H1 (cell line): ENCODE measurements at regions not wholly inside any gene's neighbourhood (a gene's known extent, or its start where the extent isn't known, plus 50 kb on each side); places are given as distances from the start of the nearest gene placed in this dataset.

ENCODE experiments used
- BCL11A ChIP-seq, 2 experiments: IDR thresholded peaks; one replicate each; pipeline ENCODE4 v1.6.1; 2011; ENCODE audit warnings: low read depth in 2 of 2, low read length in 2 of 2, mild to moderate bottlenecking in 2 of 2
- E2F6 ChIP-seq: IDR thresholded peaks from 2 replicates; pipeline ENCODE4 v1.6.1; 2012; ENCODE audit warnings: inconsistent platforms
- JUND ChIP-seq: IDR thresholded peaks from 2 replicates; pipeline ENCODE4 v1.6.1; 2011; ENCODE audit warnings: mild to moderate bottlenecking, improper control_type of control experiment, low read length
- PHF8 ChIP-seq: fragments of 200-600 bp; sonication (generic); conservative IDR thresholded peaks from 2 replicates; pipeline ENCODE4 v1.7.1; 2012; ENCODE audit warnings: low read depth, mild to moderate bottlenecking, inconsistent platforms, low read length, moderate library complexity
- SP1 ChIP-seq: IDR thresholded peaks from 2 replicates; pipeline ENCODE4 v1.6.1; 2011; ENCODE audit warnings: low read depth, low read length
- USF2 ChIP-seq: IDR thresholded peaks from 2 replicates; pipeline ENCODE4 v1.6.1; 2011; ENCODE audit warnings: low read length, improper control_type of control experiment

- TF ChIP-seq USF2 (no peak), JUND (no peak), BCL11A (IDR thresholded peaks at IDR 0.05; ENCODE audit: low read depth in 2 of 2, low read length in 2 of 2) (no peak), E2F6 (no peak), PHF8 (no peak), SP1 (no peak)
Observed at GRCh38 chr22:48173061-48173772, 1410.8 kb downstream of the TBC1D22A start (continued).
